MG63 (cell line): ENCODE measurements at regions not wholly inside any gene's neighbourhood (a gene's known extent, or its start where the extent isn't known, plus 50 kb on each side); places are given as distances from the start of the nearest gene placed in this dataset.

ENCODE experiments used
- DNase-seq: peaks from one replicate; pipeline ENCODE4 v3.0.0-alpha.2; 2020
- H3K27me3 ChIP-seq: fragments of 250-450 bp; sonication (Bioruptor Pico); 2 replicates; pipeline ENCODE4 v1.5.1; 2020; ENCODE audit warnings: mild to moderate bottlenecking, moderate library complexity
- H3K36me3 ChIP-seq: fragments of 250-450 bp; sonication (Bioruptor Pico); 2 replicates; pipeline ENCODE4 v1.5.1; 2020; ENCODE audit warnings: mild to moderate bottlenecking, moderate library complexity
- H3K4me3 ChIP-seq: fragments of 250-450 bp; sonication (Bioruptor Pico); 2 replicates; pipeline ENCODE4 v1.5.1; 2020; ENCODE audit warnings: mild to moderate bottlenecking, moderate library complexity
- H3K9me3 ChIP-seq: fragments of 250-450 bp; sonication (Bioruptor Pico); 2 replicates; pipeline ENCODE4 v1.5.1; 2020; ENCODE audit warnings: mild to moderate bottlenecking, moderate library complexity

GRCh38 chr2:236755278-236755840 is 185.7 kb downstream of the ACKR3 start:
- no peaks in the 10 kb centered on the region for H3K9me3 ChIP-seq
- H3K4me3 ChIP-seq, result no peak overlapping the region
- no peaks in the 10 kb centered on the region for H3K36me3 ChIP-seq
- no peak for DNase-seq
- H3K27me3 ChIP-seq, result no peaks in the 10 kb centered on the region

GRCh38 chr2:236758406-236758805 is 188.8 kb downstream of the ACKR3 start:
- H3K27me3 ChIP-seq, result no peaks in the 10 kb centered on the region
- H3K36me3 ChIP-seq, result no peaks in the 10 kb centered on the region
- H3K4me3 ChIP-seq, result no peak overlapping the region
- H3K9me3 ChIP-seq, result no peaks in the 10 kb centered on the region
- no peak for DNase-seq

GRCh38 chr2:236760246-236760645 is 190.6 kb downstream of the ACKR3 start:
- Histone ChIP-seq H3K9me3 (no peaks in the 10 kb centered on the region), H3K27me3 (no peaks in the 10 kb centered on the region)
- no peak for DNase-seq

GRCh38 chr2:236761358-236761757 is 191.7 kb downstream of the ACKR3 start:
- DNase-seq, result no peak
- Histone ChIP-seq H3K9me3 (no peaks in the 10 kb centered on the region), H3K36me3 (no peaks in the 10 kb centered on the region), H3K27me3 (no peaks in the 10 kb centered on the region), H3K4me3 (no peak overlapping the region)

More at GRCh38 chr2:236760246-236760645, 190.6 kb downstream of the ACKR3 start:
- Histone ChIP-seq H3K36me3 (no peaks in the 10 kb centered on the region), H3K4me3 (no peak overlapping the region)

- Histone ChIP-seq H3K9me3 (no peaks in the 10 kb centered on the region), H3K36me3 (no peaks in the 10 kb centered on the region), H3K27me3 (no peaks in the 10 kb centered on the region), H3K4me3 (no peak overlapping the region)
- DNase-seq, result no peak
Measured at GRCh38 chr2:236762628-236763027, 193.0 kb downstream of the ACKR3 start.

- H3K27me3 ChIP-seq, result no peaks in the 10 kb centered on the region
- DNase-seq, result no peak
Measured at GRCh38 chr2:236763857-236764256, 194.2 kb downstream of the ACKR3 start.

GRCh38 chr2:236764716-236765115 is 195.1 kb downstream of the ACKR3 start:
- no peak overlapping the region for H3K4me3 ChIP-seq
- no peaks in the 10 kb centered on the region for H3K27me3 ChIP-seq
- no peaks in the 10 kb centered on the region for H3K36me3 ChIP-seq
- no peak for DNase-seq
- H3K9me3 ChIP-seq, result 0 out of 2 replicates have a peak, but pooled peaks cover 3% of the 10 kb centered on the region

More at GRCh38 chr2:236763857-236764256, 194.2 kb downstream of the ACKR3 start:
- H3K4me3 ChIP-seq, result no peak overlapping the region
- 0 out of 2 replicates have a peak, but pooled peaks cover 3% of the 10 kb centered on the region for H3K9me3 ChIP-seq
- H3K36me3 ChIP-seq, result no peaks in the 10 kb centered on the region

GRCh38 chr2:236765478-236765877 is 195.9 kb downstream of the ACKR3 start:
- H3K27me3 ChIP-seq, result no peaks in the 10 kb centered on the region
- no peaks in the 10 kb centered on the region for H3K36me3 ChIP-seq
- H3K9me3 ChIP-seq, result 0 out of 2 replicates have a peak, but pooled peaks cover 3% of the 10 kb centered on the region
- no peak overlapping the region for H3K4me3 ChIP-seq
- DNase-seq, result no peak

GRCh38 chr2:236766850-236767249 is 197.2 kb downstream of the ACKR3 start:
- Histone ChIP-seq H3K36me3 (no peaks in the 10 kb centered on the region), H3K27me3 (no peaks in the 10 kb centered on the region), H3K4me3 (no peak overlapping the region), H3K9me3 (0 out of 2 replicates have a peak, but pooled peaks cover 3% of the 10 kb centered on the region)
- DNase-seq, result no peak

- H3K9me3 ChIP-seq, result 0 out of 2 replicates have a peak, but pooled peaks cover 3% of the 10 kb centered on the region
- no peaks in the 10 kb centered on the region for H3K27me3 ChIP-seq
- no peaks in the 10 kb centered on the region for H3K36me3 ChIP-seq
- no peak for DNase-seq
- no peak overlapping the region for H3K4me3 ChIP-seq
Measured at GRCh38 chr2:236767941-236768340, 198.3 kb downstream of the ACKR3 start.

- Histone ChIP-seq H3K27me3 (no peaks in the 10 kb centered on the region), H3K9me3 (0 out of 2 replicates have a peak, but pooled peaks cover 3% of the 10 kb centered on the region), H3K4me3 (no peak overlapping the region)
Measured at GRCh38 chr2:236768393-236769140, 198.9 kb downstream of the ACKR3 start.

GRCh38 chr2:236769981-236770671 is 200.5 kb downstream of the ACKR3 start:
- H3K9me3 ChIP-seq, result 0 out of 2 replicates have a peak, but pooled peaks cover 3% of the 10 kb centered on the region
- DNase-seq, result peak; percentile 99
- no peaks in the 10 kb centered on the region for H3K27me3 ChIP-seq
- no peak overlapping the region for H3K4me3 ChIP-seq
- H3K36me3 ChIP-seq, result no peaks in the 10 kb centered on the region

More at GRCh38 chr2:236768393-236769140, 198.9 kb downstream of the ACKR3 start:
- no peaks in the 10 kb centered on the region for H3K36me3 ChIP-seq
- peak; percentile 72 for DNase-seq

GRCh38 chr2:236772220-236772837 is 202.7 kb downstream of the ACKR3 start:
- H3K4me3 ChIP-seq, result no peak overlapping the region
- H3K9me3 ChIP-seq, result 0 out of 2 replicates have a peak, but pooled peaks cover 3% of the 10 kb centered on the region
- H3K27me3 ChIP-seq, result no peaks in the 10 kb centered on the region
- H3K36me3 ChIP-seq, result no peaks in the 10 kb centered on the region
- no peak for DNase-seq

- no peaks in the 10 kb centered on the region for H3K9me3 ChIP-seq
Measured at GRCh38 chr2:236773206-236773605, 203.6 kb downstream of the ACKR3 start.

GRCh38 chr2:236774171-236774570 is 204.5 kb downstream of the ACKR3 start:
- no peaks in the 10 kb centered on the region for H3K36me3 ChIP-seq
- no peak for DNase-seq
- no peaks in the 10 kb centered on the region for H3K27me3 ChIP-seq
- no peak overlapping the region for H3K4me3 ChIP-seq
- no peaks in the 10 kb centered on the region for H3K9me3 ChIP-seq

More at GRCh38 chr2:236773206-236773605, 203.6 kb downstream of the ACKR3 start:
- DNase-seq, result no peak
- H3K4me3 ChIP-seq, result no peak overlapping the region
- no peaks in the 10 kb centered on the region for H3K27me3 ChIP-seq
- H3K36me3 ChIP-seq, result no peaks in the 10 kb centered on the region

- H3K4me3 ChIP-seq, result no peak overlapping the region
- no peaks in the 10 kb centered on the region for H3K9me3 ChIP-seq
- no peaks in the 10 kb centered on the region for H3K36me3 ChIP-seq
- DNase-seq, result no peak
- no peaks in the 10 kb centered on the region for H3K27me3 ChIP-seq
Measured at GRCh38 chr2:236775511-236775910, 205.9 kb downstream of the ACKR3 start.

GRCh38 chr2:236776206-236776605 is 206.6 kb downstream of the ACKR3 start:
- H3K36me3 ChIP-seq, result no peaks in the 10 kb centered on the region
- no peak overlapping the region for H3K4me3 ChIP-seq
- no peak for DNase-seq
- no peaks in the 10 kb centered on the region for H3K9me3 ChIP-seq
- no peaks in the 10 kb centered on the region for H3K27me3 ChIP-seq
